Right ventricle myocardium superior (tissue), 1 donor: ENCODE measurements at regions not wholly inside any gene's neighbourhood (a gene's known extent, or its start where the extent isn't known, plus 50 kb on each side); places are given as distances from the start of the nearest gene placed in this dataset.

Source experiments
- ATAC-seq: fragments of 200-7000 bp; cut with Tn5 transposase; one replicate; pipeline ENCODE4 v1.9.1; 2020; ENCODE audit warnings: mild to moderate bottlenecking; ENCODE audit not compliant: poor library complexity
- DNase-seq: peaks from one replicate; pipeline ENCODE4 v3.0.0-alpha.2; 2020
- intact Hi-C: fragments of 100-400 bp; cut with DNase I; formaldehyde crosslinking; loops from one replicate; pipeline ENCODE4 v1.11.2; 2022
- donor health status: DM: no; HTN: yes; CAD: no; lungs with severe emphysema.

GRCh38 chr1:88063605-88064004, 620.5 kb upstream of the PKN2 start:
- intact Hi-C loops: loop anchor here (5.0 to 10.0 kb wide), 2 partner anchors 739 to 771 kb away; partner anchors contain the start of gene LMO4
- ATAC-seq: no peak
- no peak for DNase-seq

- ATAC-seq: no peak
- intact Hi-C loops: loop anchor here (10.0 kb wide), 1 partner anchor 744 kb away; the partner anchor contains the start of gene LMO4
- DNase-seq: no peak
These were observed 615.6 kb upstream of the PKN2 start for GRCh38 chr1:88068407-88068960.

GRCh38 chr1:88070956-88071355, 613.1 kb upstream of the PKN2 start:
- ATAC-seq (no peak), DNase-seq (no peak)
- intact Hi-C loops: no loop called here

- intact Hi-C loops: no loop called here
- ATAC-seq: no peak
- no peak for DNase-seq
These were observed 609.4 kb upstream of the PKN2 start for GRCh38 chr1:88074661-88075060.

GRCh38 chr1:88075813-88076212, 608.3 kb upstream of the PKN2 start:
- no peak for DNase-seq
- intact Hi-C loops: no loop called here
- no peak for ATAC-seq

GRCh38 chr1:88079036-88079435, 605.0 kb upstream of the PKN2 start:
- intact Hi-C loops: no loop called here
- DNase-seq (no peak), ATAC-seq (no peak)

- ATAC-seq (no peak), DNase-seq (no peak)
- intact Hi-C loops: no loop called here
These were observed 603.2 kb upstream of the PKN2 start for GRCh38 chr1:88080875-88081274.

- intact Hi-C loops: no loop called here
- peak; percentile 14 for DNase-seq
- no peak for ATAC-seq
These were observed 595.6 kb upstream of the PKN2 start for GRCh38 chr1:88088481-88088880.

GRCh38 chr1:88089961-88090360, 594.1 kb upstream of the PKN2 start:
- ATAC-seq: no peak
- intact Hi-C loops: no loop called here
- no peak for DNase-seq

GRCh38 chr1:88098881-88099280, 585.2 kb upstream of the PKN2 start:
- ATAC-seq (no peak), DNase-seq (no peak)
- intact Hi-C loops: no loop called here

- DNase-seq (no peak), ATAC-seq (no peak)
- intact Hi-C loops: no loop called here
These were observed 583.0 kb upstream of the PKN2 start for GRCh38 chr1:88101041-88101440.

- ATAC-seq (no peak), DNase-seq (no peak)
- intact Hi-C loops: no loop called here
These were observed 579.8 kb upstream of the PKN2 start for GRCh38 chr1:88104236-88104635.

GRCh38 chr1:88104886-88105285, 579.2 kb upstream of the PKN2 start:
- no peak for ATAC-seq
- intact Hi-C loops: no loop called here
- DNase-seq: no peak

GRCh38 chr1:88111816-88112215, 572.3 kb upstream of the PKN2 start:
- ATAC-seq: no peak

GRCh38 chr1:88117597-88117996, 566.5 kb upstream of the PKN2 start:
- DNase-seq: no peak
- intact Hi-C loops: no loop called here
- ATAC-seq: no peak

More at GRCh38 chr1:88111816-88112215, 572.3 kb upstream of the PKN2 start:
- intact Hi-C loops: no loop called here
- no peak for DNase-seq

- no peak for ATAC-seq
- intact Hi-C loops: no loop called here
- DNase-seq: no peak
These were observed 565.8 kb upstream of the PKN2 start for GRCh38 chr1:88118176-88118845.

GRCh38 chr1:88124614-88125013, 559.5 kb upstream of the PKN2 start:
- DNase-seq (no peak), ATAC-seq (no peak)
- intact Hi-C loops: no loop called here

GRCh38 chr1:88126467-88126866, 557.6 kb upstream of the PKN2 start:
- ATAC-seq (no peak), DNase-seq (no peak)
- intact Hi-C loops: no loop called here

GRCh38 chr1:88133991-88134390, 550.1 kb upstream of the PKN2 start:
- intact Hi-C loops: no loop called here
- ATAC-seq (no peak), DNase-seq (no peak)

GRCh38 chr1:88134983-88135921, 548.8 kb upstream of the PKN2 start:
- intact Hi-C loops: no loop called here
- DNase-seq (no peak), ATAC-seq (no peak)
